GM19455 (cell line): ENCODE measurements at regions not wholly inside any gene's neighbourhood (a gene's known extent, or its start where the extent isn't known, plus 50 kb on each side); places are given as distances from the start of the nearest gene placed in this dataset.

Experiments
- ATAC-seq: cut with Tn5 transposase; IDR thresholded peaks from one replicate; pipeline ENCODE4 v1.9.1; 2021; ENCODE audit not compliant: unreplicated experiment

GRCh38 chr7:25952261-25953057 is 199.5 kb upstream of the NFE2L3 start:
- no peak for ATAC-seq

- ATAC-seq = no peak
Measured at GRCh38 chr7:25953859-25954258, 198.1 kb upstream of the NFE2L3 start.

GRCh38 chr7:25954395-25954794 is 197.6 kb upstream of the NFE2L3 start:
- ATAC-seq = no peak

DNA sequence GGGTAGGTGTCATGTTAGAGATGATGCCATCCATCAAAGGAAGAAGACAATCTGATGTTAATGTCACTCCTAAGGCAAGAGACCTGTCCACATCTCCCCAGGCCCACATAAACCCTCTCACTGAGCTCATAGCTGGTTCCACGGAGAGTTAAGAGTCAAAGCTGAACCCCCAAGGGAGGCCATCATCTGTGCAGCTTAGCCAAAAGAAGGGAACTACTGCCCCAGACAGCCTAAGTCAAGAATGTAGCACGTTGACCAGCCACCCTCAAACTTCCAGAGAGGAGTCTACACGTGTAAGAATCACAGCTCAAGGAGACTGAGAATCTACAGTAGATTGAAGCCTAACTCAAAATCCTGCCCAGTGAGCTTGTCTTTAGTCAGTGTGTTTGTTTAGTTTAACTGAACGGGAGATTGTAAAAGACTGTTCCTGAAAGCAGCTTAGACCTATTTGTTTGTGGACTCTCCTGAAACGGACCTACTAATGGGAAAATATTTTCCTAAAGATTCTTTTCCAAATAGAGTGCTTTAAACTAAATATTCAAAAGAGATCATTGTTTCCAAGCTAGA is 192.7 kb upstream of the NFE2L3 start:
- no peak for ATAC-seq

DNA sequence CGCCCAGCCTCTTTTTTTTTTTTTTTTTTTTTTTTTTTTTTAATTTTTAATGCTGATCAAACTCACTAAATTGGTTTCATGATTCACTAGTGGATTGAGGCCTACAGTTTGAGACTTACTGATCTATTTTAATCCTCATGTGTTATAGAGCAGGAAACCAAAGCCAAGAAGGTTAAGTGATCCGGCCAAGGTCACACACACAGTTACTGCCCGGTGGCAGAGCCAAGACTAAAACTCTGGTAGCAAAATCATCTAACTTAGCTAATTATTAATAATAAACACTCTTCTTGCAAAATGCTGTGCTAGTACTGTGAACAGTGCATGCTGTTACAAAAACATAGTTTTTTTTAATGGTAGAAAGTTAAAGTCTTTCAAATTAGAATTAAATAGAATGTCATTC is 188.3 kb upstream of the NFE2L3 start:
- no peak for ATAC-seq

- peak; percentile 35 for ATAC-seq
Measured at GRCh38 chr7:25964483-25964991, 187.5 kb upstream of the NFE2L3 start.

DNA sequence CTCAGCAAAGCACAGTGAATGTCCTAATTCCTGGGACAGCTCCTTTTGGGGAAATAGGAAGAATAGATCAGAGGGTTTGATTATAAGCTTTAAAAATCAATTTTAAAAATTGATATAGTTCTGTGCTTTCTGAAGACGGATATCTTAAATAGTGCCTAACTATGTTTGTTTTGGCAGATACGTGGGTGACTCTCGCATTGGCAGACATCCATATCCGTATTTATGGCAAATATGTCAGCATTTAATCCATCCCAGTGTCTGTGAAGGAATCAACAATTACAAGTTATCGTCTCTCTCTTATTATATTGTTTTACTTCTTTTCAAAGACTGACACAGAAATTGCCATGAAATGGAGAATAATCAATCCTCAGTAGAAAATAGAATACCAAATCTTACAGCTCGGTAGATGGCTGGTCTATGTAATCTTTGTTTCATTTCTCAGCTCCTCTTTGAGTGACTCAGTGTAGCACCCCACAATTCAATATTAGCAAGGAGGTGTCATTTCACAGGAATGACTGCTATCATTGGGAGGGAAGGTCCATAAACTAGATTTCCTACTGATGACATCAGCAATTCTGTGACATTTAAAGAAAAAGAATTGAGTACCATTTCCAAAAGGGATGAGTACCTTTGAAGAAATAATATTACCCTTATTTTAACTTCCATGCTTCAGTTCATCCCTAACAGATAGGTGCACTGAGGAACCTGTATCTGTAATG is 186.4 kb upstream of the NFE2L3 start:
- ATAC-seq = no peak

- ATAC-seq = no peak
Measured at GRCh38 chr7:25966469-25966868, 185.5 kb upstream of the NFE2L3 start.

DNA sequence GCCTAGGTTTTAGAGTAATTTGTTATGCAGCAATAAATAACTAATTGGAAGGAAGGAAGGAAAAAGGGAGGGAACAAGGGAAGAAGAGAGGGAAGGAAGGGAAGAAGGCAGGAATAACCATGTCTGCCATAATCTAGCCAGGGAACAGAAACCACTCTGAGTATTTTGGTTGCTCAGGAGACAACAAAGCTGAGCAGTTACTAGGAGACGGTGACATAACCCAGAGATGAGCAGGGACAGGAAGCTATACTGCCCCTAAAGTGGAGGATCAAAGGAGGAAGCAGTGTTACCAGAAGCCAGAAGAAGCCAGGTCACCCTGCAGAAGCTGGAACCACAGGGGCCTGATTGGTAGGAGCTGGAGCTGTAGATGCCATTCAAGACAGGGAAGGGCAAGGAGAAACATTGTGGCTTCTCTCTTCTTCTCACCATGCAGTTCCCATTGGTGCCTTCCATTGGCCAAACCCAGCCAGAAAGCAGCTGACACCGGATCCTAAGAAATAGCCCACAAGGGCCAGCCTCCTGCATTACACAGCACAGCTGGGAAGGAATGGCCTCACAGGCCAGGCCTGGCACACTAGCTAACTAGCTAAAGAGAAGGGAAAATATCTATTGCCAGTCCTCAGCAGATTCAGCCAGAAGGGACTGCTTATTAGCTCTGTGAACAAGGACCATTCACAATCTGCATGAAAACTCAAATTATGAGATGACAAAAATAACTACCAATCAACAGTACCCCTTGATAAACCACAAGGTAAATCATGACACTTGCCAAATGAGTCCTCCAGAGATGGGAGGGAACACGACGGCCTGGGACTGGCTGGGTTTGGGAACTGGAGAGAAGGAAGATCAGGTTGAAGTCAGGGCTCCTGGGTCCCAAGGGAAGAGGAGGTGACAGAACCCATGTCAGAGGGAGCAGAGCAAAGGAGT is 184.5 kb upstream of the NFE2L3 start:
- peak; percentile 32 for ATAC-seq

- ATAC-seq = peak; percentile 66
Measured at GRCh38 chr7:25968205-25968993, 183.6 kb upstream of the NFE2L3 start.

GRCh38 chr7:25970356-25970755 is 181.6 kb upstream of the NFE2L3 start:
- ATAC-seq = no peak

GRCh38 chr7:25970911-25971310 is 181.1 kb upstream of the NFE2L3 start:
- ATAC-seq = no peak

DNA sequence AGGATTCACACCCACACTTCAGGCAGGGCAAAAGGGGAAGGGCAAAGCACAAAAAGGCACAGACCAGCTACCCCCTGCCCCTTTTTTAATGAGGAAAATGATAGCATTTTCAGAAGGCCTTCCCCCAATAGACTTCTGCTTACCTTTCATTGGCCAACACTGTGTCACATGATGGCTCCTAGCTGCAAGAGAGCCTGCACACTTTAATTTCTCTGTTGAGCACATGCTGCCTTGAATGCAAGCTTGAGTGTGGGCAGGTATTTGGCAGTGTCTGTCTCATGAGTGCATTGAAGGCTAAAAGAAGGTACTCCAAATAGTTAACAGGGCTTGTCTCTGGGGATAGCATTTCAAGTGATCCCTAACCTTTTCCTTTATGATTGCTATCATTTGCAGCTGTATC is 175.4 kb upstream of the NFE2L3 start:
- ATAC-seq = no peak

DNA sequence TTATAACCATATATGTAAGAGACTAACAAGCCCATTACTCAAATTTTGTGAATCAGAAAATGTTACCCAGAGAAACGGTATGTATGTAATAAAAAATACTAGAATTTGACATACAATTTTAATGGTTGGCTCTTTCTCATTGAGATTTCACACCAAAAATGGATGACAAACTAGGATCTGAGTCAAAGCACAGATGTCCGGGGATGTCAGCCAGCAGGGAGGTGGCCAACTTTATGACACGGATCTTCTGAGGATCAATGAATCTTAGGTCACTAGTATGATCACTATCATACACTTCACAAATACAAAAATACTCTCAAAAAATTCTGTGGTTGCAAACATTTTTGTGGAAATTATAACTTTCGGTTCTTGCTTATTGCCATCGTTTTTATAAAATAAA is 173.5 kb upstream of the NFE2L3 start:
- no peak for ATAC-seq

GRCh38 chr7:25979605-25980004 is 172.4 kb upstream of the NFE2L3 start:
- no peak for ATAC-seq

DNA sequence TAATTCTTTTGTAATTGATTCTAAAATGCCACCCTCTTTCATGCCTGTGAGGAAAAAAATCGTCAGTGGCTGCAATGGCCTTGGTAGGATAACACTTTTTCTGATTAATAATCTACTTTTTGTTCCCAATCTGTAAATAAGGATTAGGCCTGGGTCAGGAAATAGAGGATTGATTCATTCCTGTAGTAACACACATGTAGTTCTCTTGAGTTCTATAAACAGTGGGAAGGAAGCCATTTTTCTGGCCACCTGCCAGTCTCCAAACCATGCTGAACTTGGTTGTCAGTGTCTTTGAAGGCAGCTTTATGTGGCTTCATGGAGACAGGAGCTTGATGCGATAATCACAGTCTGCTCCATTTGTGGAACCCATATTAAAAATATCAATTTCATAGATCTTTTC is 169.3 kb upstream of the NFE2L3 start:
- no peak for ATAC-seq

DNA sequence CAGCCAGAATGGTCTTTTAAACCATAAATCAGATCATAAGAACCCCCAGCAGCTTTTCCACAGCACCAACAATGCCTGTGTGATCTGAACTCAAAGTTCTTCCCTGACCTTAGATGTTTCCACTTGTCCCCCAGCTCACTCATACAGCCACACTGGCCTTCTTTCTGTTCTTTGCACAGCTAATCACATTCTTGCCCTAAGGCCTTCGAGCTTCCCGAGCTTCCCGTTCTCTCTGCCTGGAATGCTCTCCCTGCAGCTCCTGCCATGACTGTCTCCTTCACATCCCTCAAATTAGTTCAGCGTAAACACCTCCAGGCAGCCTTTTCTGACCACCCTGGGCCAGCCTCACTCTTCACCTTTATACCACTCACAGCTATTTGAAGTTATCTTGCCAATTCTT is 166.8 kb upstream of the NFE2L3 start:
- no peak for ATAC-seq

GRCh38 chr7:25988640-25989039 is 163.4 kb upstream of the NFE2L3 start:
- no peak for ATAC-seq

DNA sequence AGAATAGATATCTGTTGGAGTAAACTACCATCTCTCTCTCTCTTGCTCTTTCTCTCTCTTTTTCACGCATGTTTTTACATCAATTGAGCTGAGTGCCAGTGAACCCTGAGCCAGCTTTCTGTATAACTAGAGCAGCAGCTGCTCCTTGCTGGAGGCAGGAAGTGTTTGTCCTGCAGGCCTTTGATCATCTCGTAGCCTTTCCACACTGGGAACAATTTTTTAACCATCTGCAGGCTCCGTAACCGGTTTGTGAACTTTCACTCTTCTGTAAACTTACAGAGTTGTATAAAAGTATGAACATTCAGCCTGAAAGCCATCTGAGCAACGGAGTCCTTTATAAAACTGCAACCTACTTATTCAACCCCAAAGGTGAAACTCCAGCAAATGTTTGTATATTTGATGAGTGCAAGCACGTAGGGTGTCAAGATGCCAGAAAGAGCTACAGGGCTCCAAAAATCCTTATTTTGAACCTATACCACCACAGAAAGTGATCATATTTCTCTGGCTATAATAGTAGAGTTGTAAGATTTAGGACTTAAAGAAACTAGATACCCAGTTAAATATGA is 162.8 kb upstream of the NFE2L3 start:
- ATAC-seq = no peak
